ENCODE measurements at regions not wholly inside any gene's neighbourhood (a gene's known extent, or its start where the extent isn't known, plus 50 kb on each side); places are given as distances from the start of the nearest gene placed in this dataset.
"Not testable (repeated sequence)": the region's sequence is repeated elsewhere in the genome, so short reads cannot be mapped to it uniquely, and the experiment has no call there.

- TF ChIP-seq CTCF (IDR thresholded peaks at IDR 0.05; ENCODE audit: borderline replicate concordance, insufficient read depth, low read depth, low read length), result no peak
- no peak overlapping the region for H3K4me3 ChIP-seq (ENCODE audit: low read depth, low read length)
These were observed 86.8 kb downstream of the LSM3 start for GRCh38 chr3:14265246-14265962.

DNA sequence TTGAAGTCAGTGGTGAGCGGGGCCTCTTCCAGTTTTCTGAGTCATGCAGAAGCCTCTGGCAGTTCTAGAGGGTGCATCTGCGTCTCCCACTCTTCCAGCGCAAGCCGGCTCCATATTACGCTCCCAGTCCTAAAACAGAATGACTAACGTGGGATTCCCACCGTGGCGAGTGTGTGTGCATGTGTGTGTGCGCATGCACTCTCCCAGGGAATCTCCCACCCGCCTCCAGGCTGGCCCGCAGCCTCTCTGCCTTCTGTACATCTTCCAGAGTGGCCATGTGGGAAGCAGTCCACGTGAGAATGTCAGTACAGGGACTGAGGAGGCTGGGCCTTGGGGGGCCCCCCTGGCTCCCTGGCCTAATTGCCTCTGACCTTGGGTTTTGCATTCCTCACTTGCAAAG is 87.7 kb downstream of the LSM3 start:
- H3K4me3 ChIP-seq (ENCODE audit: low read depth, low read length), result no peak overlapping the region
- no peak for TF ChIP-seq CTCF (IDR thresholded peaks at IDR 0.05; ENCODE audit: borderline replicate concordance, insufficient read depth, low read depth, low read length)

GRCh38 chr3:14267976-14268375 is 89.4 kb downstream of the LSM3 start:
- no peak overlapping the region for H3K4me3 ChIP-seq (ENCODE audit: low read depth, low read length)
- no peak for TF ChIP-seq CTCF (IDR thresholded peaks at IDR 0.05; ENCODE audit: borderline replicate concordance, insufficient read depth, low read depth, low read length)

GRCh38 chr3:14268897-14269296 is 90.3 kb downstream of the LSM3 start:
- no peak overlapping the region for H3K4me3 ChIP-seq (ENCODE audit: low read depth, low read length)
- TF ChIP-seq CTCF (IDR thresholded peaks at IDR 0.05; ENCODE audit: borderline replicate concordance, insufficient read depth, low read depth, low read length), result no peak

DNA sequence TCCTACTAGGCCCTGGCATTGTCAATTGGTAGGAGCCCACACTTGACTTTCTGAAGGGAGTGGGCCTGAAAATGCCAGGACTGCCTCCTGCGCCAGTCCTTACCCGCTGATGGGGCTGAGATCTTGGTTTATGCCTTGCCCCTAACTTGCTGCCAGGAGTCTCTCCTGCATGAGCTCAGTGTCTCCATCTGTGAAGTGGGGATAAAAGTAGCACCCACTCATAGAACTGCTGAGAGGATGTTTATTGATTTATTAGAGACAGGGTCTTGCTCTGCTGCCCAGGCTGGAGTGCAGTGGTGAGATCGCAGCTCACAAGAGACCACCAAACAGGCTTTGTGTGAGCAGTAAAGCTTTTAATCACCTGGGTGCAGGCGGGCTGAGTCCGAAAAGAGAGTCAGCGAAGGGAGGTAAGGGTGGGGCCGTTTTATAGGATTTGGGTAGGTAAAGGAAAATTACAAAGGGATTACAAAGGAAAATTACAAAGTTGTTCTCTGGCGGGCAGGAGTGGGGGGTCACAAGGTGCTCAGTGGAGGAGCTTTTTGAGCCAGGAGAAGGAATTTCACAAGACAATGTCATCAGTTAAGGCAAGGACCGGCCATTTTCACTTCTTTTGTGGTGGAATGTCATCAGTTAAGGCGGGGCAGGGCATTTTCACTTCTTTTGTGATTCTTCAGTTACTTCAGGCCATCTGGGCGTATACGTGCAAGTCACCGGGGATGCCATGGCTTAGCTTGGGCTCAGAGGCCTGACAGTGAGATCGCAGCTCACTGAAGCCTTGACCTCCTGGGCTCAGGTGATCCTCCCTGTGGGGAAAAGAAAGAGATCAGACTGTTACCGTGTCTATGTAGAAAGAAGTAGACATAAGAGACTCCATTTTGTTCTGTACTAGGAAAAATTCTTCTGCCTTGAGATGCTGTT is 93.7 kb downstream of the LSM3 start:
- H3K4me3 ChIP-seq (ENCODE audit: low read depth, low read length), result not testable (repeated sequence)

DNA sequence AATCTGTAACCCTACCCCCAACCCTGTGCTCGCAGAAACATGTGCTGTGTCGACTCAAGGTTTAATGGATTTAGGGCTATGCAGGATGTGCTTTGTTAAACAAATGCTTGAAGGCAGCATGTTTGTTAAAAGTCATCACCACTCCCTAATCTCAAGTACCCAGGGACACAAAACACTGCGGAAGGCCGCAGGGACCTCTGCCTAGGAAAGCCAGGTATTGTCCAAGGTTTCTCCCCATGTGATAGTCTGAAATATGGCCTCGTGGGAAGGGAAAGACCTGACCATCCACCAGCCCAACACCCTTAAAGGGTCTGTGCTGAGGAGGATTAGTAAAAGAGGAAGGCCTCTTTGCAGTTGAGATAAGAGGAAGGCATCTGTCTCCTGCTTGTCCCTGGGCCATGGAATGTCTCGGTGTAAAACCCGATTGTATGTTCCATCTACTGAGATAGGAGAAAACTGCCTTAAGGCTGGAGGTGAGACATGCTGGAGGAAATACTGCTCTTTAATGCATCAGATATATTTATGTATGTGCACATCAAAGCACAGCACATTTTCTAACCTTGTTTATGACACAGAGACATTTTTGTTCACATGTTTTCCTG is 94.4 kb downstream of the LSM3 start:
- not testable (repeated sequence) for H3K4me3 ChIP-seq (ENCODE audit: low read depth, low read length)

- no peak for TF ChIP-seq CTCF (IDR thresholded peaks at IDR 0.05; ENCODE audit: borderline replicate concordance, insufficient read depth, low read depth, low read length)
These were observed 95.4 kb downstream of the LSM3 start for GRCh38 chr3:14273901-14274611.

More at GRCh38 chr3:14273901-14274611, 95.4 kb downstream of the LSM3 start:
- H3K4me3 ChIP-seq (ENCODE audit: low read depth, low read length), result no peak overlapping the region
